Sigmoid colon (tissue), 6 donors: ENCODE measurements at regions not wholly inside any gene's neighbourhood (a gene's known extent, or its start where the extent isn't known, plus 50 kb on each side); places are given as distances from the start of the nearest gene placed in this dataset.

Source experiments
- DNase-seq: peaks from one replicate; pipeline ENCODE4 v3.0.0-alpha.2; 2019
- H3K27ac ChIP-seq, 4 donors: fragments of 200-600 bp; sonication (generic); one replicate each; pipeline ENCODE4 v1.5.1; 2016 to 2019; ENCODE audit warnings: mild to moderate bottlenecking in 1 of 4
- H3K27me3 ChIP-seq, 3 donors: fragments of 200-600 bp; sonication (generic); one replicate each; pipeline ENCODE4 v1.5.1; 2019; ENCODE audit warnings: mild to moderate bottlenecking in 1 of 3
- H3K36me3 ChIP-seq, 4 donors: fragments of 200-600 bp; sonication (generic); one replicate each; pipeline ENCODE4 v1.5.1; 2016 to 2019
- H3K4me1 ChIP-seq, 4 donors: fragments of 200-600 bp; sonication (generic); one replicate each; pipeline ENCODE4 v1.5.1; 2017 to 2019
- H3K4me3 ChIP-seq, 4 donors: fragments of 200-600 bp; sonication (generic); one replicate each; pipeline ENCODE4 v1.5.1; 2017 to 2019; ENCODE audit warnings: mild to moderate bottlenecking in 2 of 4, moderate library complexity in 1 of 4
- H3K9me3 ChIP-seq, 4 donors: fragments of 200-600 bp in 3 of 4; sonication (generic) in 3 of 4; one replicate each; pipeline versions ENCODE4 v1.5.1 to v1.6.1; 2013 to 2019
- EP300 ChIP-seq, 4 donors: sonication (generic); formaldehyde crosslinking; IDR thresholded peaks; one replicate each; pipeline ENCODE4 v1.6.1; 2017; ENCODE audit warnings: antibody characterized with exemption in 4 of 4
- POLR2A ChIP-seq, 2 donors: fragments of 450-650 bp; IDR thresholded peaks; one replicate each; pipeline ENCODE4 v1.6.1; 2016; ENCODE audit warnings: antibody characterized with exemption in 2 of 2, mild to moderate bottlenecking in 2 of 2, moderate library complexity in 2 of 2
- POLR2AphosphoS5 ChIP-seq, 4 donors: sonication (generic); formaldehyde crosslinking; IDR thresholded peaks; one replicate each; pipeline ENCODE4 v1.6.1; 2017; ENCODE audit warnings: antibody characterized with exemption in 4 of 4
- WGBS, 2 donors: extraction: QIAGEN DNeasy Blood & Tissue Kit; methylation state at CpG; one replicate each; pipeline ENCODE4 v1.1.7; 2013; 5-methylcytosine and 5-hydroxymethylcytosine counted together
- intact Hi-C: fragments of 100-400 bp; cut with DNase I; formaldehyde crosslinking; loops from one replicate; pipeline ENCODE4 v1.15.1; 2023
- TF ChIP-seq, protein P1 (sequence below), 4 experiments: fragments of 450-650 bp in 3 of 4; fragments of 200-600 bp in 1 of 4; IDR thresholded peaks; one replicate each; pipeline ENCODE4 v1.5.1; 2016 to 2019; ENCODE audit warnings: antibody characterized with exemption in 4 of 4, mild to moderate bottlenecking in 3 of 4, moderate library complexity in 2 of 4
- donor health status: healthy with polysubstance abuse.
- donor health status: healthy.

DNA sequence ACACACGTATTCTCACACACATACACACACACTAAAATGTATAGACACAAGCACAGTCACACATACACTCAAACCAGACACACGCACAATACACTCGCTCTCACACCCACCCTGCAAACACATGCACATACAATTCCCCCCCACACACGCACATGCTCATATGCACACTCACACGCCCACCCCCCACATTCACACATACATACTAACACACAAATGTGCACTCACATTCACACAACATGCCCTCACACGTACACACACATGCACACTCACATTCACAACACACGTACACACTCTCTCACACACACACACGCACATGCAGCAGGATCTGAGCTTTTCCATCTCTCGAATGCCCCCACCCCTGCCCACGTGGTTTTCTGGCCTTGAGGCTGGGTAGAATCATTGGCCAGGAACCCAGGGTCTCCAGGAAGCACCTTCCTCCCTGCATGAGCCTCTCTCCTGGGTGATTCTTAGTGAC lies 589.7 kb downstream of the PTPRU start:
- 75 to 83% methylated on average over 10 of the region's 10 CpGs for WGBS, 2 donors
- no peak for DNase-seq
- H3K36me3 ChIP-seq: no peaks in the 10 kb centered on the region
- intact Hi-C loops: no loop called here
- TF ChIP-seq POLR2A (IDR thresholded peaks at IDR 0.05) (no peak), POLR2AphosphoS5 (IDR thresholded peaks at IDR 0.05) (no peak), EP300 (IDR thresholded peaks at IDR 0.05) (no peak)
- TF ChIP-seq, protein P1, sequence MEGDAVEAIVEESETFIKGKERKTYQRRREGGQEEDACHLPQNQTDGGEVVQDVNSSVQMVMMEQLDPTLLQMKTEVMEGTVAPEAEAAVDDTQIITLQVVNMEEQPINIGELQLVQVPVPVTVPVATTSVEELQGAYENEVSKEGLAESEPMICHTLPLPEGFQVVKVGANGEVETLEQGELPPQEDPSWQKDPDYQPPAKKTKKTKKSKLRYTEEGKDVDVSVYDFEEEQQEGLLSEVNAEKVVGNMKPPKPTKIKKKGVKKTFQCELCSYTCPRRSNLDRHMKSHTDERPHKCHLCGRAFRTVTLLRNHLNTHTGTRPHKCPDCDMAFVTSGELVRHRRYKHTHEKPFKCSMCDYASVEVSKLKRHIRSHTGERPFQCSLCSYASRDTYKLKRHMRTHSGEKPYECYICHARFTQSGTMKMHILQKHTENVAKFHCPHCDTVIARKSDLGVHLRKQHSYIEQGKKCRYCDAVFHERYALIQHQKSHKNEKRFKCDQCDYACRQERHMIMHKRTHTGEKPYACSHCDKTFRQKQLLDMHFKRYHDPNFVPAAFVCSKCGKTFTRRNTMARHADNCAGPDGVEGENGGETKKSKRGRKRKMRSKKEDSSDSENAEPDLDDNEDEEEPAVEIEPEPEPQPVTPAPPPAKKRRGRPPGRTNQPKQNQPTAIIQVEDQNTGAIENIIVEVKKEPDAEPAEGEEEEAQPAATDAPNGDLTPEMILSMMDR (IDR thresholded peaks at IDR 0.05): no peak
- H3K27me3 ChIP-seq: peaks cover 0 to 65% (median 20%) of the 10 kb centered on the region in 3 donors
- no peaks in the 10 kb centered on the region for H3K9me3 ChIP-seq
- no peak overlapping the region for H3K4me3 ChIP-seq
- no peak overlapping the region for H3K27ac ChIP-seq
- no peaks in the 10 kb centered on the region for H3K4me1 ChIP-seq

DNA sequence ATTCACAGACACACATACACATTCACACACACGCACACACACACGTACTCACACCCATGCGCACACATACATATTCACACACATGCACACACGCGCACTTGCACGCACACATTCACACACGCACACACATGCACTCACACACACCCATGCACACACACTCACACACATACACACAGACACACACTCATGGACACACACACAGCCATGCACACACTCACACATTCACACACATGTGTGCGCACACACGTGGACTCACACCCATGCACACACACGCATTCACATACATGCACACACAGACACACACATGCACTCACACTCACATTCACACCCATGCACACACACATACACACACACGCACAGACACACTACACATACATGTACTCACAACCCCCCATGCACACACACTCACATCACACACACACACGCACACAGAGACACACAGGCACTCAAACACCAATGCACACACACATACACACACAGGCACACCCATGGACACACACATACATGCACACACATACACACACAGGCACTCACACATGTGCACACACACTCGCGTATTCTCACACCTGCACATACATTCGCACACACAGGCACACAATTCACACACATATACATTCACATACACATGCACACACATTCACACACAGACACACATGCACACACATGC lies 589.1 kb downstream of the PTPRU start:
- WGBS, 2 donors: 89 to 96% methylated on average over 15 of the region's 15 CpGs
- H3K36me3 ChIP-seq: no peaks in the 10 kb centered on the region
- no peak for TF ChIP-seq POLR2A (IDR thresholded peaks at IDR 0.05)
- TF ChIP-seq, protein P1 (IDR thresholded peaks at IDR 0.05): no peak
- TF ChIP-seq POLR2AphosphoS5 (IDR thresholded peaks at IDR 0.05): no peak
- TF ChIP-seq EP300 (IDR thresholded peaks at IDR 0.05): no peak
- H3K4me1 ChIP-seq: no peaks in the 10 kb centered on the region
- H3K27me3 ChIP-seq: peaks cover 0 to 67% (median 20%) of the 10 kb centered on the region in 3 donors
- intact Hi-C loops: no loop called here
- no peaks in the 10 kb centered on the region for H3K9me3 ChIP-seq
- no peak for DNase-seq
- H3K4me3 ChIP-seq: no peak overlapping the region
- no peak overlapping the region for H3K27ac ChIP-seq

DNA sequence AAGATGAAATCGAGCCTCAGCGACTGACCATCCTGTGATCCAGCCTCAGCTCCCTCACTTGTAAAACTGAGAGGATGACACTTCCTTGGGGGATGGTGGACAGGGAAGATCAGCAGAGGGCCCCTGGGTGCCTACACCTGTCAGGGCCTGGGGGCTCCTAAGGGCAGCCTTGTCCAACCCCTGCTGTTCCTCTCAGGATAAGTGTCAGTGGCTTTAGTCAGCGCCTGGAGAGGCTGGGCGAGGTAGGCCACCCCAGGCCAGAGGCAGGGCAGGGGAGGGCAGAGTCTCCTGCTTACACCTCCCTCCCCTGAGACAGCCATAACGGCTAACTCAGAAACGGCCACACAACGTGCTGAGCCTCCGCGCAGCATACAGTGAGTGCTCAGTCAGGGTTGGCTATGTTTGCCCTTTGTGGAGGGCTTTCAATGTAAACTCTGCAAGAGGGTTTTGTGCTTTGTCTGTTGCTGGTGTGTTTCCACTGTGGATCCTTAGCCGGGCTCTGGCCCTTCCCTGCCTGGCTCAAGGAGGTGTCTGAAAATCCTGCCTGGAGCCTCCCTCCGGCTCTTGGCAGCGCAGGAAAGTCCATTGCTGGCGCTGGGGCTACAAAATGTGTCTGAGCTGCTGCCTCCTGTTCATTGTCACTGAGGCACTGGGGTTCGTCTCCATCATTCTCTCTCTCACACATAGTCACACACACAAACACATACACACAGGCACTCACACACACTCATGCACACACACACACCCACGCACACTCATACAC lies 588.4 kb downstream of the PTPRU start:
- Histone ChIP-seq H3K4me1 (no peaks in the 10 kb centered on the region), H3K27me3 (peaks cover 0 to 61% (median 17%) of the 10 kb centered on the region in 3 donors), H3K27ac (no peak overlapping the region), H3K9me3 (no peaks in the 10 kb centered on the region), H3K4me3 (no peak overlapping the region), H3K36me3 (no peaks in the 10 kb centered on the region)
- DNase-seq: no peak
- 67 to 69% methylated on average over 15 of the region's 15 CpGs for WGBS, 2 donors
- TF ChIP-seq EP300 (IDR thresholded peaks at IDR 0.05): no peak
- TF ChIP-seq POLR2AphosphoS5 (IDR thresholded peaks at IDR 0.05): no peak
- TF ChIP-seq, protein P1 (IDR thresholded peaks at IDR 0.05): no peak
- no peak for TF ChIP-seq POLR2A (IDR thresholded peaks at IDR 0.05)
- intact Hi-C loops: no loop called here

DNA sequence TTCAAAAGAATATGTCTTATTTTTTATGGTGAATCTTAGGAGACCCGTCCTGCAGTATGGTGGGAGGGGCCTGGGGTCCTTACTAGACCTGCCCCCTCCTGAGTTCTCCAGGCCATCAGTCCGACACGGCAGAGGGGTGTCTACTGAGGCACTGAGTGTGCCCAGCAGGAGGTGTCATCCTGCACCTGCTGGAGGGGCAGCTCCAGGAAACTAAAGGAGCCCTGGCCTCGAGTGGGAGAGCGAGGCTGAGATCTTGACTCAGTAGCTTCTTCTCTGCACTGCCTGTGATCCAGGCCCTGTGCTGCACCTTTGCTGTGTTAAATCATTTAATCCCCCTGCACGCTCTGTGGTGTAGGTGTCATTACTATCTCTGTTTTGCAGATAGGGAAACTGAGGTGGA lies 587.7 kb downstream of the PTPRU start:
- H3K9me3 ChIP-seq: peaks cover 0 to 2% (median 0%) of the 10 kb centered on the region in 4 donors
- intact Hi-C loops: no loop called here
- DNase-seq: no peak
- H3K27ac ChIP-seq: no peak overlapping the region
- H3K36me3 ChIP-seq: no peaks in the 10 kb centered on the region
- H3K4me3 ChIP-seq: no peak overlapping the region
- H3K4me1 ChIP-seq: no peaks in the 10 kb centered on the region
- TF ChIP-seq POLR2AphosphoS5 (IDR thresholded peaks at IDR 0.05) (no peak), EP300 (IDR thresholded peaks at IDR 0.05) (no peak), POLR2A (IDR thresholded peaks at IDR 0.05) (no peak)
- TF ChIP-seq, protein P1 (IDR thresholded peaks at IDR 0.05): no peak
- 65 to 68% methylated on average over 6 of the region's 6 CpGs for WGBS, 2 donors
- H3K27me3 ChIP-seq: peaks cover 0 to 54% (median 12%) of the 10 kb centered on the region in 3 donors
